ENCODE measurements at regions not wholly inside any gene's neighbourhood (a gene's known extent, or its start where the extent isn't known, plus 50 kb on each side); places are given as distances from the start of the nearest gene placed in this dataset.

DNA sequence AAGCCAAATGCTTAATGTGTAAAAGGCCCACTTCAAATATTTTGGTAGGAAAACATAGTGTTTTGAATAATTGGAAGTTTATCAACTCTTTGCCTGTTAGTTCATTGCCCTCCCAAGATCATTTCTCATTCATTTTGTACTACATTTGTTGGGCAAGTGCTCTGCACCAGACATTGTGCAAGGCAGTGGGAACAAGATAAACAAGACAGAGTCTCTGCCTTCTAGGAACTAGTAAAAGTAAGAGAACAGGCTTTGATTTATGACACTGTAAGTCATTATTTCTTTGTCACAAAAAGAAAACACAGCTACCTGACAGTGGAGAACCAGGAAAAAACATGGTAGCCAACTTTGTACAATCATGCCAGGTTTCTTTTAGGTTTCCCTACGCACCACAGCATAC, 63.7 kb upstream of the PAM start:
- ATAC-seq (no peak), DNase-seq (no peak)

DNA sequence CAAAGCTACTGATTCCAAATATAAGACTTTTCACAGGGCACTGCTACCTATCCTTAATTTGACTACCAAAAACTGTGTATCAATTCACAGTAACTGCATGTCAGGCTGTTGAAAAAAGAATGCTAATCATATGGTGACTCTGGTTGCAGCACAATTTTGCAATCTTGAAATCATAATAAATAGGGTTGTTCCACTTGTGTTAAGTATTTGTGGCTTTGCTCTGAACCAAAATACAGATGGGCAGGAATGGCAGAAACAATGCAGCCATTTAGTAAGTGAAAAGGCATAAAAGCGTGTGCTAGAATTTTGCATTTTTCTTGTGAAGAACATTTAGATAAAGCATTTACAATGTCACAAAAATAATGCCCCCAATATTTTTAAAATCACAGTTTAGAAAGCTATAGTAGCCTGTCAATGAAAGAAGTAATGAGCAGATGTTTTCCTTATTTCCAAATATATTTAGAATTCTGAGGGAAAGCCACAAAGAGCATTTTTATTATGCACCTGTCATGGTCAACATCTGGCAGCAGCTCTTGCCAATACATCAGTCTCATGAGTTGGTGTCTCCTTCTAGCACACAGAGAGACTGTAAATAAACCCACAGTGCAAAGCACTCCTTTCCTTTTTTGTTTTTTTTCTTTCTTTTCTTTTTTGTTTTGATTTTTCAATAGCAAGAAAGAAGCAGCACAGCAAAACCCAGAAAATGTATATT, 54.8 kb upstream of the PAM start:
- no peak for DNase-seq
- intact Hi-C loops (cut with DNase I, micrococcal nuclease): no loop called here
- ATAC-seq: no peak

More for the DNA sequence above, 63.7 kb upstream of the PAM start:
- intact Hi-C loops (cut with DNase I, micrococcal nuclease): no loop called here

DNA sequence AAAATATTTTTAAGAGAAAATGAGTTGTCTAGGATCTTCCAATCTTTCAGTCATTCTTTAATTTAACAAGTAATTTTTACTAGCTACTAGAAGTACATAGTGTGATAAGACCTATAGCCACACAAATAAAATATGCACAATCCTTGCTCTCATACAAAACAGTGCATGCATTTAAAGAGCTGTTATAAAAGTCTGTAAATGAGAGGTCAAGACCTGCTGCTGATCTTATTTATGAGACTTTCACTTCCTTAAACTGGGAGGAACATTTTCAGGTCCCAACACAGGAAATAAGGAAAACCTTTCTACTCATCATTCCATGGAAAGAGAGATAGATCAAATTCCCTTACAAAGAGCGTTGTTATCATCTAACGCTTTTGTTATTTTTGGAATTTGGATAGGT, 54.2 kb upstream of the PAM start:
- DNase-seq: no peak
- intact Hi-C loops (cut with DNase I, micrococcal nuclease): no loop called here
- ATAC-seq: no peak

DNA sequence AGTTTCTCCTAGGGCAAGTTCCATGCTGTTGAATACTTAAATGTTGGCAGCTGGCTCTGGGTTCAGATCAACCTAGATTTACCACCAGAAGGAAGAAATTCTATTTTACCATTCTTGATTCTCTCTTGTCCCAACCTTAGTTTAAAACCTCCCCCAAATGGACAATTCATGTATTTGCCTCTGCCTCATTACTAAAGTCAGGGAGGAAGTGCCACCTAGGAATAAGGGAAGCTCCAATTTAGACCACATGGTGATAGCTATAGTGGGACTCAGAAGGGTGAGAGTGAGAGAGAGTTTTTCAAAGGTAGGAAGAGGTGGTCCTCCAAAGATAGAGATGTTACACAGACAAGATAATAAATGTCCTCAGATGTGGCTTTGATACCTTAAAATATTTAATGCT, 53.4 kb upstream of the PAM start:
- intact Hi-C loops (cut with DNase I, micrococcal nuclease): no loop called here
- DNase-seq (no peak), ATAC-seq (no peak)
